NCI-H524 (cell line): ENCODE measurements at regions not wholly inside any gene's neighbourhood (a gene's known extent, or its start where the extent isn't known, plus 50 kb on each side); places are given as distances from the start of the nearest gene placed in this dataset.

ENCODE experiments used
- DNase-seq, 2 experiments: peaks; one replicate each; lab custom pipeline; 2025; lab: John Stamatoyannopoulos, UW

- no peak for DNase-seq
These were observed 63.7 kb upstream of the BAIAP2L1 start for GRCh38 chr7:98464558-98464940.

DNA sequence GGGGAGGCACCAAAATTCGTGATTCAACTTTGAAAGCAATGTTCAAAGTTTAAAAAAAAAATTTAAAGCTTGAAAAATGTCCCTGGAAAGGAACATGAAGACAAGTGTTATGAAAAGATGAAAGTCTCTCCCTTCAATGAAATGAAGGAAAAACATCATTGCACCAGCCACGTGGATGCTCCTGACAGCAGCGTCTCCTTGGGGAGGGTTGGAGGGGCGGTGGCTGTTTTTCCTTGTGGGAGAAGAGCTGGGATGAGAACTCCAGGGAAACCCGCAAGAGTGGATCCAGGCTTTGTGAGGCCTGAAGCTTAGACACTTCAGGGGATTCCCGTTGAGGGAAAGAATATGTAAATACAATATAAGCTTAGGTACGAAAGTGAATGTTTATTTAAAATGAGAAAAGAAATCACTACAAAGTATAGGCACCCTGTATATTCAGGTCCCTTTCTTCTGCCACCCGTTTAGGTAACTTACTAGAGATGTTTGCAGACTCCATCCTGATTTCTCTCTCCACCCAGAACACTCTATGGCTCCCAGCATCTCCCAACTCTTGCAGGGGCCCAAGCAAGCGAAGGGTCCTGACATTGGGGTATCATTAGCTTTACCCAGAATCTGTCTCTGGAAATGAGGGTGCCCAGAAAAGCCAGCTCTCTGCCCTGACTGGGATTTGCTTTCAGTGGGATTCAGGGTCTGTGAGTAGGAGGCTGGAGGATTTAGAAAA lies 63.1 kb upstream of the BAIAP2L1 start:
- DNase-seq, result no peak

GRCh38 chr7:98462911-98463633 lies 62.2 kb upstream of the BAIAP2L1 start:
- no peak for DNase-seq

DNA sequence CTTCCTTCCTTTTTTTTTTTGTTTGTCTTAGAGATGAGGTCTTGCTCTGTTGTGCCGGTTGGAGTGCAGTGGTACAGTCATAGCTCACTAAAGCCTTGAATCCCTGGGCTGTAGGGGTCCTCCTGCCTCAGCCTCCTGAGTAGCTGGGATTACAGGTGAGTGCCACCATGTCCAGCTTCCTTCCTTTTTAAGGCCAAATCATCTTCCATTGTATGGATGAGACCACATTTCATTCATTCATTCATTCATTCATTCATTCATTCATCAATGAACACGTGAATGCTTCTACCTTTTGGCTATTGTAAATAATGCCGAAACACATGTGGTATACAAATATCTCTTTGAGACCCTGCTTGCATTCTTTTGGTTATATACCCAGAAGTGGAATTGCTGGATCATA lies 60.0 kb upstream of the BAIAP2L1 start:
- DNase-seq, result no peak

DNA sequence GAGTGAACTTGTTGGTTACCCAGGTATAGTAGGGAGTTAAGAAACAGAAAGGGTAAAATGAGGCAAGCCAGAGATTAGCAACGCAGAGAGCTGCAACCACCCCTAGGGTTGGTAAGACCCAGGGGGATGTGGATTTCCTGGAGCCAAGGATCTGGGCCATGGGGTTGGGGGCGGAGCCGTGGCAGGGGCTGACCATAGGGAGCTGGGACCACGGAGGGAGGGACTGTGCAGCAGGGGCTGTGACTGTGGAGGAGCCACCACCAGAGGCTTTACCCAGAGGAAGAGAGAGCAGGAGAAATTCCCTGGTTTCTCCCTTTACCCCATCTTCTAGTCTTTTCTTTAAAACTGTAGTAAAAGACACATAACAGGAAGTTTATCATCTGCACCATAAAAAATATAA lies 58.6 kb upstream of the BAIAP2L1 start:
- no peak for DNase-seq

DNA sequence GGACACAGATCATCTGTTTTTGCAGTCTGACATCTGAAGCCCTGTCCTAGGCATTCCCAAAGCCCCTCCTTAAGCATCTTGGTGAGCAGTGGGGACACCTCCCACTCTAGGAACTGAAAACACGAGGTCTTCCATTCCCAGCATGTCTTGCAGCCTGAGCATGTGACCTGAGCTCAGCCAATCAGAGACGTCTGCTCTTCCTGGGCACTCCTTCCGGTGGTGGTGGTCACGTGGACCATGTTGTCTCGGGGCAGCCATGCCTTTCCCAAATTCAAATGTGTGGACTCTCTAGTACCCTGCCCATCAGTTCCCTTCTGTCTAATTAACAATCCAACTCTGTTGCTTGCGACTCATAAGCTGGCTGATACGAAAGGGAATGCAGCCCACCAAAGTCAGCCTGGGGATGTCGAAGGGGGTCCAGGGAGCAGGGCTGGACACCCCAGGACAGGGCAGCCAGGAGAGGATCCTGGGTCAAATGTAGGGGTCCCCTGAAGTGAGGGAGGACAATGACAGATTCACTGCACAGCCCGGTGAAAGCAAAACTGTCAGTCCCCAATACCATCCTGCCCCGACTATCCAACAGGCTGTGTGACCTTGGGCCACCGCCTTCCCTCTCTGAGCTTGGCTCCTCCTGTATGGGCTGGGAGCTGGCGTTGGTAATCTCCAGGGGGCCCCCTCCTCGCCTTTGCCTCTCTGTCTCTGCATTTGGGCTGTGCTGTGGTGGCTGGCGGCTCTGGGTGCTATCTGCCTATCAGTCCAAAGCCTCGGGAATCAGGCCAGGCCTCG lies 57.4 kb upstream of the BAIAP2L1 start:
- DNase-seq, result no peak

DNA sequence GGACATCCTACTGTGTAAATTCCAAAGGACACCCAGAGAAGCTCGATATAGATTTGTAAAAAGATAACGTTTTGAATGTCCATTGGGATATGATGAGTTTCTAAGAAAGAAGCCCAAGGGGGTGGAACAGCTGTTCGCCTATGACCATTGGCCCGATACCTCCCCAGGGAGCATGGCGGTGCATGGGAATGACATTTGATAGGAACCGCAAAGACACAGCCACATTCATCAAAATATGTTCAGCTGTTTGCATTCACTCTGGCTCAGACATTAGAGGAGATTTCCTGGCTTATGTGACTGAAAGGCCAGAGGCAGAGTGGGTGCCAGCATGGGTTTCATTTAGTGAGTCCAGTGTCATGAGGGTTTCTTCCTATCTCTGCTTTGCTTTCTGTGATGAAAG lies 56.0 kb upstream of the BAIAP2L1 start:
- peak in 1 of 2 experiments; percentile 14 for DNase-seq

GRCh38 chr7:98452791-98453190 lies 51.9 kb upstream of the BAIAP2L1 start:
- no peak for DNase-seq
